ENCODE measurements at regions not wholly inside any gene's neighbourhood (a gene's known extent, or its start where the extent isn't known, plus 50 kb on each side); places are given as distances from the start of the nearest gene placed in this dataset.

DNA sequence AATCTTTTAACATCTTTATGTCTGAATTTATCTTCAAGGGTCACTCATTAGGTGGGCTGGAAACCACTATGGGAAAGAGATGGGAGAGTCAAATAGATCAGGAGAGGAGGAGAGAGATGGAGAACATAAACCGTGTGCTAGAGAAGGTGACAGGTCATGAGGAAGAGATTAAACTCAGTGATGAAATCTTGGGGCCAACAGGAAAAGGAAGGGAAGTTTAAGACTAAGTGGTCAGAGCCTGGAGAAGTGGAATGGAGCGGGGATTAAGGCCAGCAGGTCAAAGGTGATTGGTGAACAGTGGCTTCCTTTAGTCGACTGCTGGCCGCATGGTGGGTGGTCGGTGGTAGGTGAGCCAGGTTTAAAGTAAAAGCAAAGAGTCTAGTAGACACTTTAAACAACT lies 169.3 kb upstream of the IVNS1ABP start:
- H3K9me3 ChIP-seq = no peaks in the 10 kb centered on the region
- no peak for DNase-seq
- WGBS, 2 donors = 79 to 87% methylated on average over 5 of the region's 5 CpGs
- H3K27me3 ChIP-seq = no peaks in the 10 kb centered on the region
- no peak overlapping the region for H3K27ac ChIP-seq
- intact Hi-C loops (cut with DNase I) = no loop called here
- TF ChIP-seq POLR2A (IDR thresholded peaks at IDR 0.05) = no peak
- TF ChIP-seq, protein P1, sequence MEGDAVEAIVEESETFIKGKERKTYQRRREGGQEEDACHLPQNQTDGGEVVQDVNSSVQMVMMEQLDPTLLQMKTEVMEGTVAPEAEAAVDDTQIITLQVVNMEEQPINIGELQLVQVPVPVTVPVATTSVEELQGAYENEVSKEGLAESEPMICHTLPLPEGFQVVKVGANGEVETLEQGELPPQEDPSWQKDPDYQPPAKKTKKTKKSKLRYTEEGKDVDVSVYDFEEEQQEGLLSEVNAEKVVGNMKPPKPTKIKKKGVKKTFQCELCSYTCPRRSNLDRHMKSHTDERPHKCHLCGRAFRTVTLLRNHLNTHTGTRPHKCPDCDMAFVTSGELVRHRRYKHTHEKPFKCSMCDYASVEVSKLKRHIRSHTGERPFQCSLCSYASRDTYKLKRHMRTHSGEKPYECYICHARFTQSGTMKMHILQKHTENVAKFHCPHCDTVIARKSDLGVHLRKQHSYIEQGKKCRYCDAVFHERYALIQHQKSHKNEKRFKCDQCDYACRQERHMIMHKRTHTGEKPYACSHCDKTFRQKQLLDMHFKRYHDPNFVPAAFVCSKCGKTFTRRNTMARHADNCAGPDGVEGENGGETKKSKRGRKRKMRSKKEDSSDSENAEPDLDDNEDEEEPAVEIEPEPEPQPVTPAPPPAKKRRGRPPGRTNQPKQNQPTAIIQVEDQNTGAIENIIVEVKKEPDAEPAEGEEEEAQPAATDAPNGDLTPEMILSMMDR (IDR thresholded peaks at IDR 0.05) = no peak
- peaks cover 18% of the 10 kb centered on the region for H3K4me1 ChIP-seq
- no peak overlapping the region for H3K4me3 ChIP-seq
- H3K36me3 ChIP-seq (replicated peaks in 1 of 2; ENCODE audit: insufficient read depth in 1 of 2, low read depth in 2 of 2) = no peaks in the 10 kb centered on the region
- ATAC-seq = no peak

- H3K36me3 ChIP-seq (replicated peaks in 1 of 2; ENCODE audit: insufficient read depth in 1 of 2, low read depth in 2 of 2) = no peaks in the 10 kb centered on the region
- no peaks in the 10 kb centered on the region for H3K27me3 ChIP-seq
- no peak overlapping the region for H3K27ac ChIP-seq
- 89 to 94% methylated on average over 2 of the region's 2 CpGs for WGBS, 2 donors
- ATAC-seq (no peak), DNase-seq (peak in 1 of 4 donors; percentile 16)
- no peak overlapping the region for H3K4me3 ChIP-seq
- TF ChIP-seq, protein P1 (IDR thresholded peaks at IDR 0.05) = no peak
- no peak for TF ChIP-seq POLR2A (IDR thresholded peaks at IDR 0.05)
- intact Hi-C loops (cut with DNase I) = no loop called here
- H3K9me3 ChIP-seq = no peaks in the 10 kb centered on the region
- H3K4me1 ChIP-seq = peaks cover 11% of the 10 kb centered on the region
Observed at GRCh38 chr1:185483664-185484450, 166.8 kb upstream of the IVNS1ABP start.

- intact Hi-C loops (cut with DNase I) = no loop called here
- no peaks in the 10 kb centered on the region for H3K27me3 ChIP-seq
- no peak for TF ChIP-seq POLR2A (IDR thresholded peaks at IDR 0.05)
- TF ChIP-seq, protein P1 (IDR thresholded peaks at IDR 0.05) = no peak
- no peak for DNase-seq
- no peaks in the 10 kb centered on the region for H3K9me3 ChIP-seq
- peaks cover 11% of the 10 kb centered on the region for H3K4me1 ChIP-seq
- ATAC-seq = no peak
- H3K4me3 ChIP-seq = no peak overlapping the region
- 34 to 39% methylated on average over 1 of the region's 1 CpG for WGBS, 2 donors
- H3K27ac ChIP-seq = no peak overlapping the region
- no peaks in the 10 kb centered on the region for H3K36me3 ChIP-seq (replicated peaks in 1 of 2; ENCODE audit: insufficient read depth in 1 of 2, low read depth in 2 of 2)
Observed at GRCh38 chr1:185483217-185483616, 166.2 kb upstream of the IVNS1ABP start.

DNA sequence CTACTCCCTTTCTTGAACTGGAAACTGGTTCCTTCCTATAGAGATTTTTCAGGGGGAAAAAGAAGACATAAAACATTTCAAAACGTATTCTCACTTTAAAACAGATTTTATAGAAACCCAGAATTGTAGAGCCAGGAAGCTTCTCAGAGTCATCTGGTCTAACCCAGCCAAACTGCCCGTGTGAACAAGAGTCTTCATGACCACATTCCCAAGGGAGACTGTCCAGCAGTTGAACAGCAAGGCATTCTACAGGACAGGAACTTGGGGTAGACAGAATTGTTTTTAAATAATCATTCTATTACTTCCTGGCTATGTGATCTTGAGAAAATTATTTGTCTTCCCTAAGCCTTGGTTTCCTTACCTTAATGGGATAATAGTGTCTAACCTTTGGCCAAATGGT lies 163.5 kb upstream of the IVNS1ABP start:
- Histone ChIP-seq H3K36me3 (replicated peaks in 1 of 2; ENCODE audit: insufficient read depth in 1 of 2, low read depth in 2 of 2) (no peaks in the 10 kb centered on the region), H3K27ac (no peak overlapping the region), H3K4me3 (no peak overlapping the region), H3K27me3 (no peaks in the 10 kb centered on the region), H3K9me3 (no peaks in the 10 kb centered on the region), H3K4me1 (peaks cover 16% of the 10 kb centered on the region)
- TF ChIP-seq POLR2A (IDR thresholded peaks at IDR 0.05) = no peak
- TF ChIP-seq, protein P1 (IDR thresholded peaks at IDR 0.05) = no peak
- ATAC-seq = no peak
- DNase-seq = no peak
- 76 to 78% methylated on average over 2 of the region's 2 CpGs for WGBS, 2 donors
- intact Hi-C loops (cut with DNase I) = no loop called here

GRCh38 chr1:185479796-185480195 lies 162.8 kb upstream of the IVNS1ABP start:
- Histone ChIP-seq H3K27me3 (no peaks in the 10 kb centered on the region), H3K36me3 (replicated peaks in 1 of 2; ENCODE audit: insufficient read depth in 1 of 2, low read depth in 2 of 2) (no peaks in the 10 kb centered on the region), H3K4me1 (peaks cover 16% of the 10 kb centered on the region), H3K27ac (no peak overlapping the region), H3K4me3 (no peak overlapping the region), H3K9me3 (no peaks in the 10 kb centered on the region)
- TF ChIP-seq, protein P1 (IDR thresholded peaks at IDR 0.05) = no peak
- TF ChIP-seq POLR2A (IDR thresholded peaks at IDR 0.05) = no peak
- 50 to 71% methylated on average over 5 of the region's 5 CpGs for WGBS, 2 donors
- no peak for ATAC-seq
- intact Hi-C loops (cut with DNase I) = no loop called here
- DNase-seq = no peak
